HG03066 (cell line): ENCODE measurements at regions not wholly inside any gene's neighbourhood (a gene's known extent, or its start where the extent isn't known, plus 50 kb on each side); places are given as distances from the start of the nearest gene placed in this dataset.
"Not testable (repeated sequence)": the region's sequence is repeated elsewhere in the genome, so short reads cannot be mapped to it uniquely, and the experiment has no call there.

Experiments used
- ATAC-seq: cut with Tn5 transposase; IDR thresholded peaks from one replicate; pipeline ENCODE4 v1.9.1; 2021; ENCODE audit warnings: low read depth; ENCODE audit not compliant: unreplicated experiment

DNA sequence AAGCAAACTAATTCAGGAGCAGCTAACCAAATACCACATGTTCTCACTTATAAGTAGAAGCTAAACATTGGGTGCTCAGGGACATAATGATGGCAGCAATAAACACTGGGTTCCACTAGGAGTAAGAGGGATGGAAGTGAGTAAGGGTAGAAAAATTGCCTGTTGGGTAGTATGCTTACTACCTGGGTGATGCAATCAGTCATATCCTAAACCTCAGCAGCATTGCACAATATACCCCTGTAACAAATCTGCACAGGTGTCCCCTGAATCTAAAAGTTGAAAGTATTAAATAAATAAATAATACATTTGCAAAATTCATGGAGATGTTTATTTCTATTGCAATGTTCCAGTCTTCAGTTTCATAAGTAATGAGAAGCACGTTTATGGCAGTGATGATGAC lies 409.8 kb upstream of the FOXG1 start:
- no peak for ATAC-seq

DNA sequence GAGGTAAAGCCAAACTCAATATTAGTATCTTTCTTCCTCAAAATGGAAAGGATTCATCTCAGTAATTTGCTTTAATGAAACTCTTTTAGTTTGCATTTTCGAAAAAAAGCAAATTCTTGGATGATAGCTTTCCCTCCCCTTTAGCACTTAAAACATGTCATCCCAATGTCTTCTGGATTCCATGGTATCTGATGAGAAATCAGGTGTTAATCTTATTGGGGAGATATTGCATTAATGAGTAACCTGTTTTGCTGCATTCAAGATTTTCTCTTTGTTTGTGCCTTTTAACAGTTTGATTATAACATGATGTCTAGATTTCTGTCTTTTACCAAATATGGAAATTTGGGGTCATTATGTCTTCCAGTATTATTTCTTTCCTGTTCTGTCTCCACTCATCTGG lies 405.1 kb upstream of the FOXG1 start:
- ATAC-seq, result no peak

- ATAC-seq, result no peak
Observed at GRCh38 chr14:28365510-28365909, 401.1 kb upstream of the FOXG1 start.

- no peak for ATAC-seq
Observed at GRCh38 chr14:28373721-28374120, 392.9 kb upstream of the FOXG1 start.

- ATAC-seq, result no peak
Observed at GRCh38 chr14:28375295-28375694, 391.3 kb upstream of the FOXG1 start.

DNA sequence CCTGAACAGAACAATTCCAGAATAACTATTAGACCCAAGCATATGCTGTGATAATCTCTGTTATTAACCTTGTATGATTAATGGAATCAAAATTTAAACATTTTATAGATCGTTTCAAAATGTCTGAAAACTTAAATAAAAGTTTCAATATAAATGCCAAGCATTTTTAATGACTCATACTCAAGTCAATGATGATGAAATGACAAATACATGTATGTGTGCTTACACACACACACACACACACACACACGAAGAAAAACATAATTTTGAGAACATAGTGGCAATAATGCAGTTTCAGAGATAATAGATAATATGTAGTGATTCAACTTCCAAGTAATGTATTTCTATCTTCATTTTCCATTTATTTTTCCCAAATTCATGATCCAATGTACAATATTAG lies 384.9 kb upstream of the FOXG1 start:
- no peak for ATAC-seq

- no peak for ATAC-seq
Observed at GRCh38 chr14:28382444-28383190, 384.0 kb upstream of the FOXG1 start.

DNA sequence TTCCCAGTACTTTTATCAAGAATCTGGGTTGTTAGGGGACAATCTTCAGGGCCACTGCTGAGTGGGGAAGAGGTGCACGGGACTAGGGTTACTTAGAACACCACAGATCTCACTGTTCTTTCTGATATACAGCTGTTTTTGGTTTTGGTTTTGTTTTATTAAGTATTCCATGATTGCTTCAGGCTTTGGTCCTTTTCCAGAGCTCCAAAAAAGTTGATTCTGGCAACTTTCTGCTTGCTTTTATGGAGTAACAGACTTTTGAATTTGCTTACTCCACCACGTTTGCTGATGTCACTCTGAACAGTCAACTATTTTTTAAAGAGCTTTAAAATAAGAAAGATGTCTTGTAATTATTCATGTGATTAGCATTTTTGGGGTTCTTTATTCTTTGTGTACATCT lies 368.1 kb upstream of the FOXG1 start:
- ATAC-seq, result no peak

GRCh38 chr14:28401705-28402104 lies 364.9 kb upstream of the FOXG1 start:
- not testable (repeated sequence) for ATAC-seq

- ATAC-seq, result no peak
Observed at GRCh38 chr14:28406196-28406595, 360.4 kb upstream of the FOXG1 start.

DNA sequence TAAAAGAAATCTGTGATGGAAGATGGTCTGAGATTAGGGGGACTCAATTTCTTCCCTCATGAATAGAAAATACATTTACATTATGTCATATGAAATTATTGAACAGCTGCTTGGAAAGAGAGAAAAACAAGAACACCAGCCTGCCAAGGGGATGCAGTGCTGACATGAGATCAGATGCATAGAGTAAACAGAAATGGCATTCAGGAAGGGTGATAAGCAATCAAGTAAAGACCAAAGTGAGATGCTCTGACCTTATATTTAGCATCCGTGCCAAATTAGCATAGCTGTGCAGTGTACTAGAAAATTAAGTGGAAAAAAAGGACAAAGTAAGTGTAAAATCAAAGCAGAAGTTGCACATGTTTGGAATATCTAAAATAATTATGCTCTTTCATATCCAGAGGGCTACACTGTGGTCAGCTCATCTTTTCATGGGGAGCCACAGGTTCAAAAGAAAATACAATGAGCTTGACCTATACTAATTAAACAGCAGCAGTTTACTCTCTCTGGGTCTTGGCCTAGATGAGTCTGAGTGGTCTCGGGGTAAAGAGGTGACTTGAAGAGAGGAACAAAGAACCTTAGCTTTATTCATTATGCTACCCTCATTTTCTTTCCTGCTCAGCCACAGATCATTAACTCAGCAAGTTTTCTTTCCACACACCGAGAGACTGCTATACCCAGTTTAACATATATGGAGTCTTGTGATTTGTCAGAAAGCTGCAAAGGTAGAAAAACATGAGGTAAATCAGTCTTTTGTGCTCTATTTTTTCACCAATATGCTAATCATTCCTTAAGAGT lies 359.4 kb upstream of the FOXG1 start:
- ATAC-seq, result no peak

DNA sequence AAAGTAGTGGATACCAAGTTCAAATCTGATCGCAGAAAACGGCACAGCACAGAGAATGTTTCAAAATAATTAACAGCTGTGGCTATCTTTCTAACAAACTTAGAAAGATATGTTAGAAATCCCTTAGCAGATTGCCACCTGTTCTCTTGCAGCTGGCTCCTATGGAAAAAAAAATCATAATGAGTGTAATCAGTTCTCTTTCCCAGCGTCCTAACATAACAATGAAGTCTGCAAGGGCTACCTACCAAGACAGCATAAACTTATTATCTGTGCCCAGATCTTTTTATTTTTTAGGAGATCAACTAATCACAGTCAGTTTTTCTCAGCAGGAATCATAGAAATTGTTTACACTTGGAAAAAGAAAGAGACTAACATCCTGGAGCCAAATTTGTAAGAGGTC lies 358.6 kb upstream of the FOXG1 start:
- no peak for ATAC-seq

DNA sequence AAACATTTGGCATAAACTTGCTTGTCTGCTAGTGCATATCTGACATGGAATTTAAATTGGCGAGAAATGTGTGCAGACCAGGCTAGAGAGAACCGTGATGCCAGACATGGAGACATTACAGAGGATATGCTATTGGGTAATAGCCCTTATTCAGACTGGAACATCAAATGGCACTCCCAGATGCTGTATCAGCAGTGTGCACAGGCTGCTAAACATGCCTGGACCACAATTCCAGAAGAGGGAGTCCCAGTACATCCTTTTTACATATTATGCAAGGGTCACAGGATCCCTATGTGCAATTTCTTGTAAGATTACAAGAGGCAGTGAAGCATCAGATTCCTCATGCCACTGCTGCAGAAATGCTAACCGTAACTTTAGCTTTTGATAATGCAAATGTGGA lies 354.5 kb upstream of the FOXG1 start:
- no peak for ATAC-seq

GRCh38 chr14:28426960-28427359 lies 339.6 kb upstream of the FOXG1 start:
- no peak for ATAC-seq

- ATAC-seq, result no peak
Observed at GRCh38 chr14:28436821-28437220, 329.8 kb upstream of the FOXG1 start.

DNA sequence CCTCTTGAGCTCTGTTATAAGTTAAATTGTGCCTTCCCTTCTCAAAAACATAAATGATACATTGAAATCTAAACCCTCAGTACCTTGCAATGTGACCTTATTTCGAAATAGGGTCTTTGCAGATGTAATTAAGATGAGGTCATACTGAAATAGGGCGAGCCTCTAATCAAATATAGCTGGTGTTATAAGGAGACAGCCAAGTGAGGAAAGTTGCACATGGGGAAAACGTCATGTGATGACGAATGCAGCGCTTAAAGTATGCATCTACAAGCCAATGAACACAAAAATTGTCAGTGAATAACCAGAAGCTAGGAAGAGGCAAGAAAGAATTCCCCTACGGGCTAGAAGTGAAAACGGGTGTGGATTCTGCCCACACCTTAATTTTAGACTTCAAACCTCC lies 305.2 kb upstream of the FOXG1 start:
- no peak for ATAC-seq

DNA sequence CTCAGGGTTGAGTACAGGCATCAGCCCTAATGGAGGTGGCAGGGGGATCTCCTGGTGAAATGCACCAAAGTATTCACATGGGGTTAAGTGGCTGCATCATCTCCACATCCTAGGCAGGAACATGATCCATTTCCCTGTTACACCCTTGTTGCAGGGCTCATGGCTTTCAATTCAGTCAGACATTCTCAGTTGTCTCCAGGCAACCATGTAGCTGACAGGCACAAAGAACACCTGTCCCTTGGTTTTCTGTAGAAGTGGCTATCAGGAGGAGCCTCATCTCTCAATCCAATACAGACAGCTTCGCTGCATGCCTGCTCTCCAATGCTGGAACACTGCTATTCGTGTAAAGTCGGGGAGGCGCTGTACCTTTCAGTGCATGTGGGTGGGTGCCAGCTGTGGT lies 299.0 kb upstream of the FOXG1 start:
- ATAC-seq, result no peak

- ATAC-seq, result no peak
Observed at GRCh38 chr14:28468191-28469151, 298.1 kb upstream of the FOXG1 start.

DNA sequence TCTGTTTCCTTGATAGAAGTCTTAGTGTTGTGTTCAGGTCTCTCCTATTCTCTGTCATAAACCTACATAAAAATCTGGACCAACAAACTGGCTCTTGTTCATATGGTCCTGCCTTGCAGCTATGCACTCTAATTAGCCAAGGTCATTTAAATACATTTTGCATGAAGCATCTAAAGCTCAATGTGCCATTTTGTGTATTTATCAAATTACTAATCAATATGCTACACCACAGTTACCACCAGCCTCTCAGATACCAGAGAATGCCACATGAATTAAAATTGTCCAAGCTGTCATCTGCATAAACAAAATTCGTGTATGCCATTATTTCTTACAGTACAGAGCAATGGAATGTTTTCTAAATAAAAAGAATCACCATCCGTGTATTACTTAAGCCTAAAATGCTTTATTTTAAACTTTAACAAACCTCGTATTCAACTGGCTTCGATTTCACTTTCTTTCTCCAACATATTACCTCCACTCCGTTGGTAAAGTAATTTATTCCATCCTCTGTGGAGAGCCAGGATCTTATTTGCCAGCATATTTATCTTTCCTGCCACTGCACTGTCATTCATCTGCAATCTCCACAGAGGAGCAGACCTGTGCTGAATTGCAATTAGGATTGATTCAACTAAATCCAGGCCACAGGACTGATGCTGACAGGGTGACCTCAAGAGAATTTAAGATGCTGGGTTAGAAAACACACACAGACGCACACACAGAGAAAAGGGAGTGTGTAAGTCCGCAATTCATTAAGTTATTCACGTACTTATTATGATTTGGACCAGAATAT lies 284.1 kb upstream of the FOXG1 start:
- no peak for ATAC-seq

GRCh38 chr14:28483506-28483905 lies 283.1 kb upstream of the FOXG1 start:
- no peak for ATAC-seq
